Keratinocyte (primary cell): ENCODE measurements at regions not wholly inside any gene's neighbourhood (a gene's known extent, or its start where the extent isn't known, plus 50 kb on each side); places are given as distances from the start of the nearest gene placed in this dataset.
"Not testable (repeated sequence)": the region's sequence is repeated elsewhere in the genome, so short reads cannot be mapped to it uniquely, and the experiment has no call there.

ENCODE experiments used
- DNase-seq: peaks from one replicate; pipeline ENCODE4 v3.0.0-alpha.2; 2011; ENCODE audit warnings: low read depth, missing footprints, low spot score
- FAIRE-seq: peaks from 2 replicates; lab custom pipeline; 2011; peaks lifted over from hg19 to GRCh38; lab: Jason Lieb, UNC
- H2AFZ ChIP-seq: 2 replicates; pipeline ENCODE4 v1.6.0; 2012; ENCODE audit warnings: low read length, control low read depth, inconsistent platforms; ENCODE audit not compliant: control insufficient read depth
- H3K27ac ChIP-seq: 2 replicates; pipeline ENCODE4 v1.5.1; 2011; ENCODE audit warnings: low read length; ENCODE audit not compliant: control insufficient read depth, insufficient read depth
- H3K27me3 ChIP-seq: 3 replicates; pipeline ENCODE4 v1.6.0; 2011; ENCODE audit warnings: low read length; ENCODE audit not compliant: control insufficient read depth, insufficient read depth; ENCODE audit errors: extremely low read depth
- H3K36me3 ChIP-seq, 2 experiments: 2 replicates in 1 of 2; 3 replicates in 1 of 2; pipeline ENCODE4 v1.5.1; 2011; ENCODE audit warnings: low read length in 2 of 2, mild to moderate bottlenecking in 1 of 2; ENCODE audit not compliant: control insufficient read depth in 2 of 2, insufficient read depth in 2 of 2; ENCODE audit errors: extremely low read depth in 1 of 2
- H3K4me1 ChIP-seq: 3 replicates; pipeline ENCODE4 v1.5.1; 2011; ENCODE audit warnings: low read length; ENCODE audit not compliant: control insufficient read depth, insufficient read depth; ENCODE audit errors: extremely low read depth
- H3K4me2 ChIP-seq: 3 replicates; pipeline ENCODE4 v1.6.0; 2011; ENCODE audit warnings: low read depth, low read length; ENCODE audit not compliant: control insufficient read depth, insufficient read depth; ENCODE audit errors: extremely low read depth
- H3K4me3 ChIP-seq, 3 experiments: fragments of 200-600 bp in 1 of 3; sonication (generic) in 1 of 3; 2 replicates in 2 of 3; 3 replicates in 1 of 3; pipeline ENCODE4 v1.5.1; 2011 to 2016; ENCODE audit warnings: low read length in 3 of 3, mild to moderate bottlenecking in 3 of 3, control low read depth in 2 of 3, inconsistent platforms in 1 of 3, low read depth in 1 of 3, mixed read lengths in 1 of 3, mixed run types in 1 of 3, moderate library complexity in 1 of 3; ENCODE audit not compliant: control insufficient read depth in 2 of 3, insufficient read depth in 2 of 3; ENCODE audit errors: extremely low read depth in 1 of 3
- H3K79me2 ChIP-seq: 2 replicates; pipeline ENCODE4 v1.6.0; 2012; ENCODE audit warnings: low read length; ENCODE audit not compliant: control insufficient read depth, insufficient read depth
- H3K9ac ChIP-seq: 3 replicates; pipeline ENCODE4 v1.6.0; 2011; ENCODE audit warnings: low read length; ENCODE audit not compliant: control insufficient read depth, insufficient read depth; ENCODE audit errors: extremely low read depth
- H3K9me1 ChIP-seq: 3 replicates; pipeline ENCODE4 v1.6.0; 2011; ENCODE audit warnings: low read length; ENCODE audit not compliant: control insufficient read depth, insufficient read depth; ENCODE audit errors: extremely low read depth
- H3K9me3 ChIP-seq: 2 replicates; pipeline ENCODE4 v1.5.1; 2012; ENCODE audit warnings: low read depth, low read length; ENCODE audit not compliant: control insufficient read depth
- H4K20me1 ChIP-seq: 3 replicates; pipeline ENCODE4 v1.6.0; 2011; ENCODE audit warnings: low read length; ENCODE audit not compliant: control insufficient read depth, insufficient read depth; ENCODE audit errors: extremely low read depth
- CTCF ChIP-seq, 3 experiments: IDR thresholded peaks in 1 of 3; conservative IDR thresholded peaks in 1 of 3; optimal IDR thresholded peaks in 1 of 3; 2 replicates in 2 of 3; 3 replicates in 1 of 3; pipeline versions ENCODE3 to v1.5.1; 2011; ENCODE audit warnings: low read length in 3 of 3, mild to moderate bottlenecking in 3 of 3, moderate library complexity in 2 of 3, control low read depth in 1 of 3, inconsistent platforms in 1 of 3; ENCODE audit not compliant: insufficient read depth in 2 of 3; ENCODE audit errors: extremely low read depth in 1 of 3
- EZH2 ChIP-seq: IDR thresholded peaks from one replicate; pipeline ENCODE4 v1.6.1; 2012; ENCODE audit warnings: inconsistent platforms, mild to moderate bottlenecking, low read length, moderate library complexity
- dilution Hi-C: fragments of 300-500 bp; cut with MboI; formaldehyde crosslinking; loops from one replicate; pipeline ENCODE4 v1.7.0; 2020; ENCODE audit warnings: low sequenced_read_pairs; ENCODE audit not compliant: extremely low pct_ligation_motif_present

DNA sequence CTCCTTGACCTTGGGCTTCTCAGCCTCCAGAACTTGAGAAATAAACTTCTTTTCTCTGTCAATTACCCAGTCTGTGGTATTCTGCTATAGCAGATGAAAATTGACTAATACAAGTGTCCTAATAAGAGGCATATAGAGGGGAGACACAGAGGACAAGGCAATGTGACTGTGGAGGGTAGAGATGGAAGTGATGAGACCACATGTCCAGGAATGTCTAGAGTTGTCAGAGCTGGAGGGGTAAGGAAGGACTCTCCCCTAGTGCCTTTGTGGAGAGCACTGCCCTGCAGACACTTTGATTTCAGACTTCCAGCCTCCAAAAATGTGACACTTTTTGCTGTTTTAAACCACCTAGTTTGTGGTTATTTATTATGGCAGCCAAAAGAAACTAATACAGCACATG lies 74.4 kb downstream of the ACKR3 start:
- no peak for FAIRE-seq
- no peak overlapping the region for H3K9ac ChIP-seq
- no peak overlapping the region for H3K27ac ChIP-seq
- H3K27me3 ChIP-seq: no peaks in the 10 kb centered on the region
- TF ChIP-seq EZH2 (no peak), CTCF (optimal IDR thresholded peaks at IDR 0.05 in 1 of 3, IDR thresholded peaks at IDR 0.05 in 1 of 3, conservative IDR thresholded peaks at IDR 0.05 in 1 of 3; ENCODE audit: extremely low read depth in 1 of 3, insufficient read depth in 2 of 3, low read length in 3 of 3) (no peak)
- no peaks in the 10 kb centered on the region for H3K36me3 ChIP-seq
- H4K20me1 ChIP-seq: no peaks in the 10 kb centered on the region
- H3K9me3 ChIP-seq: peaks cover 12% of the 10 kb centered on the region
- H3K4me2 ChIP-seq: no peak overlapping the region
- H3K4me3 ChIP-seq: no peak overlapping the region
- DNase-seq: no peak
- dilution Hi-C loops: no loop called here
- no peaks in the 10 kb centered on the region for H3K9me1 ChIP-seq
- H3K4me1 ChIP-seq: peaks cover 13% of the 10 kb centered on the region
- H3K79me2 ChIP-seq: no peaks in the 10 kb centered on the region
- H2AFZ ChIP-seq: no peak overlapping the region

DNA sequence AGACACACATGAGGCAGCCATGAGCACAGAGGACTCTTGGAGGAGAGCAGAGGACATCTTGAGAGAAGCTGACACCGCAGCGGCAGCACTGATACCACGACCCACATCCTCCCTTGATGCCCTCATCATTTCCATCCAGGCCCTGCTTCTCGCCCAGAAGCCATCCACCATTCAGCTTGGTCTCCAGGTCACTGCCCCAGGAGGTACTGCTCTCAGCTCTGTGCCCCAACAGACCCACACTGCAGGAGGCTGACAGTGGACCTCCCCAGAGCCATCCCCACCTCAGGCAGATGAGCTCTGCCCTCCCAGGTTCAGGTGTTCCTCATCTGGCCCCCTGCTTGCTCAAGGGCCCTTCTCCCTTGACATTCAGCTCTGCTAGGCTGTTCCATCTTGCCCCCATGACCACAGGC lies 74.9 kb downstream of the ACKR3 start:
- no peak overlapping the region for H2AFZ ChIP-seq
- DNase-seq (no peak), FAIRE-seq (no peak)
- no peaks in the 10 kb centered on the region for H3K36me3 ChIP-seq
- no peaks in the 10 kb centered on the region for H3K27me3 ChIP-seq
- dilution Hi-C loops: no loop called here
- H3K79me2 ChIP-seq: no peaks in the 10 kb centered on the region
- no peaks in the 10 kb centered on the region for H3K9me1 ChIP-seq
- no peak overlapping the region for H3K9ac ChIP-seq
- H3K4me3 ChIP-seq: no peak overlapping the region
- no peaks in the 10 kb centered on the region for H4K20me1 ChIP-seq
- peaks cover 13% of the 10 kb centered on the region for H3K4me1 ChIP-seq
- H3K9me3 ChIP-seq: peaks cover 12% of the 10 kb centered on the region
- no peak for TF ChIP-seq EZH2
- no peak for TF ChIP-seq CTCF (optimal IDR thresholded peaks at IDR 0.05 in 1 of 3, IDR thresholded peaks at IDR 0.05 in 1 of 3, conservative IDR thresholded peaks at IDR 0.05 in 1 of 3; ENCODE audit: extremely low read depth in 1 of 3, insufficient read depth in 2 of 3, low read length in 3 of 3)
- H3K27ac ChIP-seq: no peak overlapping the region
- H3K4me2 ChIP-seq: no peak overlapping the region

DNA sequence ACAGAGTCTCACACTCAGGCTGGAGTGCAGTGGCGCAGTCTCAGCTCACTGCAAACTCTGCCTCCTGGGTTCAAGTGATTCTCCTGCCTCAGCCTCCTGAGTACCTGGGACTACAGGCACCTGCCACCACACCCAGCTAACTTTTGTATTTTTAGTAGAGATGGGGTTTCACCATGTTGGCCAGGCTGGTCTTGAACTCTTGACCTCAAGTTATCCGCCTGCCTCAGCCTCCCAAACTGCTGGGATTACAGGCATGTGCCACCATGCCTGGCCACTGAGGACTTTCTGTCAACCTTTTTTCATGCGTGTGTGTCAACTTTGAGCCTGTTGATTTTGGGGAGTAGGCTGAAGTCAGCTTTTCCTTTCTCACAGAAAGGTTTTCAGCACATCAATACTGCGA lies 75.5 kb downstream of the ACKR3 start:
- dilution Hi-C loops, DNase-seq, FAIRE-seq: not testable (repeated sequence)

More for the DNA sequence above, 75.5 kb downstream of the ACKR3 start:
- H3K4me3 ChIP-seq, H3K27ac ChIP-seq, H3K36me3 ChIP-seq, H4K20me1 ChIP-seq, H3K79me2 ChIP-seq, H3K27me3 ChIP-seq, H3K4me2 ChIP-seq, H3K9ac ChIP-seq, H2AFZ ChIP-seq, H3K9me1 ChIP-seq: not testable (repeated sequence)
- peaks cover 13% of the 10 kb centered on the region for H3K4me1 ChIP-seq
- peaks cover 11% of the 10 kb centered on the region for H3K9me3 ChIP-seq
